Natural killer cell (primary cell): ENCODE measurements at regions not wholly inside any gene's neighbourhood (a gene's known extent, or its start where the extent isn't known, plus 50 kb on each side); places are given as distances from the start of the nearest gene placed in this dataset.

Experiments
- ATAC-seq, 3 donors: fragments of 150-1000 bp in 2 of 3; fragments of 200-7000 bp in 1 of 3; cut with Tn5 transposase; 1 replicate in 1 of 3; 2 replicates in 2 of 3; pipeline ENCODE4 v1.10.0; 2021; ENCODE audit warnings: mild to moderate bottlenecking in 2 of 3, moderate library complexity in 2 of 3
- DNase-seq, 2 donors: peaks; one replicate each; pipeline versions ENCODE4 v3.0.0 to v3.0.0-alpha.2; 2013 to 2021; ENCODE audit warnings: mixed read lengths in 1 of 2
- H3K27ac ChIP-seq: one replicate; pipeline ENCODE4 v1.5.1; 2013; ENCODE audit warnings: mild to moderate bottlenecking, low read length
- H3K27me3 ChIP-seq: one replicate; pipeline ENCODE4 v1.6.1; 2013; ENCODE audit warnings: low read length; ENCODE audit not compliant: control insufficient read depth, insufficient read depth
- H3K36me3 ChIP-seq: one replicate; pipeline ENCODE4 v1.6.1; 2013; ENCODE audit warnings: low read length; ENCODE audit not compliant: control insufficient read depth, insufficient read depth
- H3K4me1 ChIP-seq: one replicate; pipeline ENCODE4 v1.6.1; 2013; ENCODE audit warnings: low read length; ENCODE audit not compliant: control insufficient read depth, insufficient read depth
- H3K4me3 ChIP-seq: one replicate; pipeline ENCODE4 v1.5.1; 2013; ENCODE audit warnings: low read length
- H3K9me3 ChIP-seq: one replicate; pipeline ENCODE4 v1.6.1; 2013; ENCODE audit warnings: low read length; ENCODE audit not compliant: control insufficient read depth, insufficient read depth
- H3K27ac Mint-ChIP-seq, 2 donors: one replicate each; pipeline ENCODE4 v1.8.0; 2022; ENCODE audit warnings: mild to moderate bottlenecking in 2 of 2, mixed read lengths in 2 of 2, moderate library complexity in 1 of 2
- H3K27me3 Mint-ChIP-seq, 2 donors: one replicate each; pipeline ENCODE4 v1.8.0; 2022; ENCODE audit warnings: low read depth in 2 of 2, mixed read lengths in 2 of 2
- H3K36me3 Mint-ChIP-seq: one replicate; pipeline ENCODE4 v1.8.0; 2022; ENCODE audit warnings: mixed read lengths
- H3K4me1 Mint-ChIP-seq, 2 donors: one replicate each; pipeline ENCODE4 v1.8.0; 2022; ENCODE audit warnings: mixed read lengths in 2 of 2
- H3K4me3 Mint-ChIP-seq: one replicate; pipeline ENCODE4 v1.8.0; 2022; ENCODE audit warnings: mild to moderate bottlenecking, moderate library complexity, mixed read lengths
- H3K9me3 Mint-ChIP-seq, 2 donors: one replicate each; pipeline ENCODE4 v1.8.0; 2022; ENCODE audit warnings: mixed read lengths in 2 of 2
- WGBS: methylation state at CpG from one replicate; pipeline ENCODE4 v1.1.7; 2013; ENCODE audit warnings: missing lambda C conversion rate; ENCODE audit not compliant: insufficient coverage; 5-methylcytosine and 5-hydroxymethylcytosine counted together
- intact Hi-C: fragments of 100-400 bp; cut with micrococcal nuclease; formaldehyde crosslinking; loops from one replicate; pipeline ENCODE4 v1.14.2; 2022
- TF ChIP-seq, protein P1 (sequence below): fragments of 200-600 bp; IDR thresholded peaks from one replicate; pipeline ENCODE4 v1.8.0; 2022; ENCODE audit warnings: antibody characterized with exemption

DNA sequence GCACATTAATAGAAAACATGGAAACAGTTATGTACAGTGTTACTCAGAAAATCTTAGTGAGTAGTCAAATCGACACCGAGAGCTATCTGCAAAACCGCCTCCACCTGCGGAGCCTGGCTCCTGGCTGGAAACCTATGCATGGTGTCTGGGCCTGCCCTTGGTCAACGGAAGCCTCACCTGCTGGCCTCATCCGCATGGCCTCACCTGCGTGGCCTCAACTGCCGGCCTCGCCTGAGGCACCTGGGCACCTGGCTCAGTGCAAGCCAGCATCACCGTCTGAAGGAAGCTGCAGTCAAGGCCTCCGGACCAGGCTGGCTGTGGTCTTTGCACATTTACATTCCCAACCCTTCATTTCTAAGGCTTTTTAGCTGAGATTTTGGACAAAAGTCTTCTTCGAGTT, 352.1 kb downstream of the POM121L12 start:
- Mint-ChIP-seq H3K36me3 (no peaks in the 10 kb centered on the region), H3K4me1 (no peaks in the 10 kb centered on the region), H3K27me3 (no peaks in the 10 kb centered on the region), H3K9me3 (peaks cover 12 to 22% of the 10 kb centered on the region in 2 donors), H3K27ac (no peak overlapping the region), H3K4me3 (no peak overlapping the region)
- no peak for ATAC-seq
- Histone ChIP-seq H3K4me3 (no peak overlapping the region), H3K27ac (no peak overlapping the region), H3K9me3 (peaks cover 15% of the 10 kb centered on the region), H3K4me1 (no peaks in the 10 kb centered on the region), H3K27me3 (no peaks in the 10 kb centered on the region), H3K36me3 (no peaks in the 10 kb centered on the region)
- TF ChIP-seq, protein P1, sequence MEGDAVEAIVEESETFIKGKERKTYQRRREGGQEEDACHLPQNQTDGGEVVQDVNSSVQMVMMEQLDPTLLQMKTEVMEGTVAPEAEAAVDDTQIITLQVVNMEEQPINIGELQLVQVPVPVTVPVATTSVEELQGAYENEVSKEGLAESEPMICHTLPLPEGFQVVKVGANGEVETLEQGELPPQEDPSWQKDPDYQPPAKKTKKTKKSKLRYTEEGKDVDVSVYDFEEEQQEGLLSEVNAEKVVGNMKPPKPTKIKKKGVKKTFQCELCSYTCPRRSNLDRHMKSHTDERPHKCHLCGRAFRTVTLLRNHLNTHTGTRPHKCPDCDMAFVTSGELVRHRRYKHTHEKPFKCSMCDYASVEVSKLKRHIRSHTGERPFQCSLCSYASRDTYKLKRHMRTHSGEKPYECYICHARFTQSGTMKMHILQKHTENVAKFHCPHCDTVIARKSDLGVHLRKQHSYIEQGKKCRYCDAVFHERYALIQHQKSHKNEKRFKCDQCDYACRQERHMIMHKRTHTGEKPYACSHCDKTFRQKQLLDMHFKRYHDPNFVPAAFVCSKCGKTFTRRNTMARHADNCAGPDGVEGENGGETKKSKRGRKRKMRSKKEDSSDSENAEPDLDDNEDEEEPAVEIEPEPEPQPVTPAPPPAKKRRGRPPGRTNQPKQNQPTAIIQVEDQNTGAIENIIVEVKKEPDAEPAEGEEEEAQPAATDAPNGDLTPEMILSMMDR: no peak
- WGBS: 92% methylated on average over 12 of the region's 12 CpGs
- intact Hi-C loops: no loop called here
- DNase-seq: no peak

DNA sequence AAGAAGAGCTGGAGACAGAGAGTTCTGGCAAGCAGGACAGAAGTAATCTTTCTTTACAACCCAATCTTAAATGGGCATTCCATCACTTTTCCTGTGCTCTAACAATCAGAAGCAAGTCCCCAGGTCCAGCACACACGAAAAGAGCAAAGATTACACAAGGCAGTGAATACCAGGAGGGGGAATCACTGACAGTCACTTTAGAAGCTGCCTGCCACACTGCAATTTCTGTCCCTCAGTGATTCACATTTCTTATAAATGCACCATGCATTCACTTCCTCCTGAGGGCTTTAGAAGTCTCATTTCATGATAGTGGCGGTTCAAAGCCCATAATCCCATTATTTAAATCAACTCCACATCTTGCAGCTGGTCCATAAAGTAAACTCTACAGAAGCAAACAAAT, 362.5 kb downstream of the POM121L12 start:
- no peak for DNase-seq
- TF ChIP-seq, protein P1: no peak
- ATAC-seq: no peak
- H3K36me3 Mint-ChIP-seq: peaks cover 9% of the 10 kb centered on the region
- no peaks in the 10 kb centered on the region for H3K27me3 Mint-ChIP-seq
- H3K27ac ChIP-seq: no peak overlapping the region
- no peak overlapping the region for H3K4me3 ChIP-seq
- 76% methylated on average over 2 of the region's 2 CpGs for WGBS
- H3K36me3 ChIP-seq: no peaks in the 10 kb centered on the region
- H3K4me1 Mint-ChIP-seq: no peaks in the 10 kb centered on the region
- no peak overlapping the region for H3K4me3 Mint-ChIP-seq
- H3K9me3 ChIP-seq: peaks cover 11% of the 10 kb centered on the region
- H3K27ac Mint-ChIP-seq: no peak overlapping the region
- peaks cover 6 to 16% of the 10 kb centered on the region in 2 donors for H3K9me3 Mint-ChIP-seq
- intact Hi-C loops: no loop called here
- no peaks in the 10 kb centered on the region for H3K27me3 ChIP-seq
- no peaks in the 10 kb centered on the region for H3K4me1 ChIP-seq

DNA sequence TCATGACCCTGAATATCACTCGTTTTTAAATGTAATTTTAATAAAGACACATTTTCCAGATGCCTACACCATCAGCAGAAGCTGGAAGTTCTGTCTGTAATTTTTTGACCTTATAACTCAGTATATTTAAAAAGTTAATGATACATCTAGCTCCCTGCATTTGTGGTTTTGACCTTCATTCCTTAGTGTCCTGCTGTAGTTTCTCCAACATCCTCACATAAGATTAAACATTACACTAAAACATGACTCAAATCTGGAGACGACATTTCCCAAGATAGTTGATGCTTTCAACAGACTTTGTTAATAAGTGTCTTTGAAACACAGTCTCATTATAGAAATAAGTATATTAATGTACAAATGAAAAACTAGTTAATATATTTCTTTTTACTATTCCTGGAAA, 363.1 kb downstream of the POM121L12 start:
- H3K27ac Mint-ChIP-seq: no peak overlapping the region
- Histone ChIP-seq H3K27me3 (no peaks in the 10 kb centered on the region), H3K4me1 (no peaks in the 10 kb centered on the region), H3K9me3 (peaks cover 11% of the 10 kb centered on the region), H3K36me3 (no peaks in the 10 kb centered on the region), H3K27ac (no peak overlapping the region), H3K4me3 (no peak overlapping the region)
- ATAC-seq (no peak), DNase-seq (no peak)
- H3K36me3 Mint-ChIP-seq: peaks cover 9% of the 10 kb centered on the region
- no peaks in the 10 kb centered on the region for H3K27me3 Mint-ChIP-seq
- TF ChIP-seq, protein P1: no peak
- no peak overlapping the region for H3K4me3 Mint-ChIP-seq
- intact Hi-C loops: no loop called here
- peaks cover 6 to 16% of the 10 kb centered on the region in 2 donors for H3K9me3 Mint-ChIP-seq
- H3K4me1 Mint-ChIP-seq: no peaks in the 10 kb centered on the region
- WGBS: 29% methylated on average over 1 of the region's 2 CpGs

DNA sequence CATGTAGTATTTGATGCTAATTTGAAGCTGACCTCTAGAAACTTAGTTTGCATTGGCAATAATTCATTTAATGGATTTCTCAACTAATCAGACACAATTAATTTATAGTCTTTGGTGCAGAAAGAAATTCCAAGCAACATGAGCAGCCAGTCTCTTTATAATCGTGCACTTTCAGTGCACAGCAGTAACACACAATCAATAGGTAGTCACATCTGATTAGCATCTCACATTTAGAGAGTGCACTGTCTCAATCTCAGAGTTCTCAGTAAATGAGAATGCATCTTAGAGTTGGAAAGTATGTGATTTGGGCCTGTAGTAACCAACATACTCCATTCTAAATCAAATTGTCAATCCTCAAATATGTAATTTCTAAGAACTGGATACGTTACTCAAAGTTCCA, 377.6 kb downstream of the POM121L12 start:
- Histone ChIP-seq H3K36me3 (no peaks in the 10 kb centered on the region), H3K27ac (no peak overlapping the region), H3K4me1 (no peaks in the 10 kb centered on the region), H3K4me3 (no peak overlapping the region), H3K27me3 (no peaks in the 10 kb centered on the region), H3K9me3 (peaks cover 9% of the 10 kb centered on the region)
- Mint-ChIP-seq H3K9me3 (peaks cover 27 to 30% of the 10 kb centered on the region in 2 donors), H3K36me3 (peaks cover 32% of the 10 kb centered on the region), H3K27me3 (no peaks in the 10 kb centered on the region), H3K27ac (no peak overlapping the region), H3K4me3 (no peak overlapping the region), H3K4me1 (no peaks in the 10 kb centered on the region)
- 86% methylated on average over 1 of the region's 2 CpGs for WGBS
- no peak for ATAC-seq
- TF ChIP-seq, protein P1: no peak
- intact Hi-C loops: no loop called here
- DNase-seq: no peak
